Psoas muscle (tissue), 7 donors: ENCODE measurements at regions not wholly inside any gene's neighbourhood (a gene's known extent, or its start where the extent isn't known, plus 50 kb on each side); places are given as distances from the start of the nearest gene placed in this dataset.

Experiments
- ATAC-seq, 4 donors: fragments of 200-7000 bp; cut with Tn5 transposase; one replicate each; pipeline ENCODE4 v1.9.1; 2020; ENCODE audit warnings: moderate library complexity in 3 of 4, mild to moderate bottlenecking in 2 of 4
- DNase-seq, 2 donors: peaks; one replicate each; pipeline ENCODE4 v3.0.0-alpha.2; 2020
- H3K27ac ChIP-seq: fragments of 200-600 bp; one replicate; pipeline ENCODE4 v1.8.0; 2022
- H3K27me3 ChIP-seq, 3 donors: fragments of 200-600 bp in 1 of 3; one replicate each; pipeline versions ENCODE4 v1.6.1 to v1.8.0; 2013 to 2022; ENCODE audit warnings: low read length in 2 of 3, mild to moderate bottlenecking in 2 of 3, moderate library complexity in 1 of 3; ENCODE audit not compliant: insufficient read depth in 3 of 3
- H3K36me3 ChIP-seq, 2 donors: fragments of 200-600 bp in 1 of 2; one replicate each; pipeline versions ENCODE4 v1.6.1 to v1.8.0; 2013 to 2022; ENCODE audit warnings: low read depth in 1 of 2, mild to moderate bottlenecking in 1 of 2, moderate library complexity in 1 of 2; ENCODE audit not compliant: insufficient read depth in 1 of 2
- H3K4me1 ChIP-seq: fragments of 200-600 bp; one replicate; pipeline ENCODE4 v1.8.0; 2022
- H3K4me3 ChIP-seq: fragments of 200-600 bp; one replicate; pipeline ENCODE4 v1.8.0; 2022; ENCODE audit warnings: mild to moderate bottlenecking
- H3K9me3 ChIP-seq: fragments of 200-600 bp; one replicate; pipeline ENCODE4 v1.8.0; 2022
- WGBS, 3 donors: extraction: QIAGEN DNeasy Blood & Tissue Kit; methylation state at CpG; one replicate each; pipeline versions ENCODE4 v1.1.6 to v1.1.7; 2013; 5-methylcytosine and 5-hydroxymethylcytosine counted together
- intact Hi-C, 2 donors: fragments of 100-400 bp; cut with DNase I; formaldehyde crosslinking; loops; one replicate each; pipeline versions ENCODE4 v1.11.0 to v1.14.2; 2022
- TF ChIP-seq, protein P1 (sequence below): fragments of 200-600 bp; IDR thresholded peaks from one replicate; pipeline ENCODE4 v1.8.0; 2022; ENCODE audit warnings: antibody characterized with exemption
- donor health status: healthy with polysubstance abuse.
- donor health status: DM: no; HTN: no; CAD: no; lungs with moderate emphysema.
- donor health status: Bipolar disorder and iron deficiency.
- donor health status: healthy.
- donor health status: DM: yes; HTN: yes; CAD: no.
- donor health status: DM: no; HTN: no; CAD: no.
- donor health status: DM: yes; HTN: yes; CAD: no.

- 63 to 79% (median 68%) methylated on average over 9 of the region's 9 CpGs for WGBS, 3 donors
- Histone ChIP-seq H3K9me3 (no peaks in the 10 kb centered on the region), H3K27ac (no peak overlapping the region), H3K27me3 (no peaks in the 10 kb centered on the region), H3K36me3 (no peaks in the 10 kb centered on the region), H3K4me3 (no peak overlapping the region), H3K4me1 (peaks cover 11% of the 10 kb centered on the region)
- ATAC-seq = no peak
- TF ChIP-seq, protein P1, sequence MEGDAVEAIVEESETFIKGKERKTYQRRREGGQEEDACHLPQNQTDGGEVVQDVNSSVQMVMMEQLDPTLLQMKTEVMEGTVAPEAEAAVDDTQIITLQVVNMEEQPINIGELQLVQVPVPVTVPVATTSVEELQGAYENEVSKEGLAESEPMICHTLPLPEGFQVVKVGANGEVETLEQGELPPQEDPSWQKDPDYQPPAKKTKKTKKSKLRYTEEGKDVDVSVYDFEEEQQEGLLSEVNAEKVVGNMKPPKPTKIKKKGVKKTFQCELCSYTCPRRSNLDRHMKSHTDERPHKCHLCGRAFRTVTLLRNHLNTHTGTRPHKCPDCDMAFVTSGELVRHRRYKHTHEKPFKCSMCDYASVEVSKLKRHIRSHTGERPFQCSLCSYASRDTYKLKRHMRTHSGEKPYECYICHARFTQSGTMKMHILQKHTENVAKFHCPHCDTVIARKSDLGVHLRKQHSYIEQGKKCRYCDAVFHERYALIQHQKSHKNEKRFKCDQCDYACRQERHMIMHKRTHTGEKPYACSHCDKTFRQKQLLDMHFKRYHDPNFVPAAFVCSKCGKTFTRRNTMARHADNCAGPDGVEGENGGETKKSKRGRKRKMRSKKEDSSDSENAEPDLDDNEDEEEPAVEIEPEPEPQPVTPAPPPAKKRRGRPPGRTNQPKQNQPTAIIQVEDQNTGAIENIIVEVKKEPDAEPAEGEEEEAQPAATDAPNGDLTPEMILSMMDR = no peak
- intact Hi-C loops = no loop called here
- no peak for DNase-seq
Measured at GRCh38 chr5:173743641-173744343, 127.3 kb upstream of the BOD1 start.

GRCh38 chr5:173744551-173744950 lies 128.1 kb upstream of the BOD1 start:
- H3K27me3 ChIP-seq = no peaks in the 10 kb centered on the region
- no peak overlapping the region for H3K27ac ChIP-seq
- no peak overlapping the region for H3K4me3 ChIP-seq
- H3K9me3 ChIP-seq = no peaks in the 10 kb centered on the region
- ATAC-seq (no peak), DNase-seq (no peak)
- peaks cover 11% of the 10 kb centered on the region for H3K4me1 ChIP-seq
- 83 to 87% (median 86%) methylated on average over 8 of the region's 8 CpGs for WGBS, 3 donors
- no peaks in the 10 kb centered on the region for H3K36me3 ChIP-seq
- intact Hi-C loops = no loop called here
- TF ChIP-seq, protein P1 = no peak

- Histone ChIP-seq H3K27ac (no peak overlapping the region), H3K36me3 (no peaks in the 10 kb centered on the region), H3K9me3 (no peaks in the 10 kb centered on the region), H3K27me3 (no peaks in the 10 kb centered on the region), H3K4me1 (peaks cover 11% of the 10 kb centered on the region), H3K4me3 (no peak overlapping the region)
- TF ChIP-seq, protein P1 = no peak
- WGBS, 3 donors = 39 to 59% (median 53%) methylated on average over 4 of the region's 4 CpGs
- intact Hi-C loops = no loop called here
- no peak for DNase-seq
- ATAC-seq = peak; percentile 32 to 67 (median 50)
Measured at GRCh38 chr5:173745123-173745522, 128.7 kb upstream of the BOD1 start.

GRCh38 chr5:173745557-173745956 lies 129.1 kb upstream of the BOD1 start:
- 79 to 82% (median 80%) methylated on average over 7 of the region's 7 CpGs for WGBS, 3 donors
- Histone ChIP-seq H3K36me3 (no peaks in the 10 kb centered on the region), H3K4me1 (peaks cover 11% of the 10 kb centered on the region), H3K9me3 (no peaks in the 10 kb centered on the region), H3K27ac (no peak overlapping the region), H3K4me3 (no peak overlapping the region), H3K27me3 (no peaks in the 10 kb centered on the region)
- DNase-seq (no peak), ATAC-seq (no peak)
- TF ChIP-seq, protein P1 = no peak
- intact Hi-C loops = no loop called here
